ENCODE measurements at regions not wholly inside any gene's neighbourhood (a gene's known extent, or its start where the extent isn't known, plus 50 kb on each side); places are given as distances from the start of the nearest gene placed in this dataset.

GRCh38 chrX:65609237-65609636 is 58.2 kb upstream of the MSN start:
- TF ChIP-seq CTCF (IDR thresholded peaks at IDR 0.05; ENCODE audit: poor library complexity, severe bottlenecking): no peak
- TF ChIP-seq EZH2 (IDR thresholded peaks at IDR 0.05; ENCODE audit: borderline replicate concordance, insufficient read depth, low read length, poor library complexity, severe bottlenecking): no peak
- no peak for TF ChIP-seq POLR2AphosphoS5 (IDR thresholded peaks at IDR 0.05)
- no peak for TF ChIP-seq REST (IDR thresholded peaks at IDR 0.05; ENCODE audit: borderline replicate concordance)
- no peak for TF ChIP-seq EP300 (conservative IDR thresholded peaks at IDR 0.05; ENCODE audit: poor library complexity, severe bottlenecking)
- no peak for TF ChIP-seq MXI1 (conservative IDR thresholded peaks at IDR 0.05; ENCODE audit: poor library complexity, severe bottlenecking)
- TF ChIP-seq RAD21 (conservative IDR thresholded peaks at IDR 0.05): no peak
- TF ChIP-seq TAF1 (IDR thresholded peaks at IDR 0.05; ENCODE audit: low read depth): no peak
- TF ChIP-seq SMC3 (conservative IDR thresholded peaks at IDR 0.05; ENCODE audit: poor library complexity): no peak
